Ovary (tissue), 3 donors: ENCODE measurements at regions not wholly inside any gene's neighbourhood (a gene's known extent, or its start where the extent isn't known, plus 50 kb on each side); places are given as distances from the start of the nearest gene placed in this dataset.

Source experiments
- EP300 ChIP-seq: sonication (generic); formaldehyde crosslinking; IDR thresholded peaks from one replicate; pipeline ENCODE4 v1.6.1; 2017; ENCODE audit warnings: antibody characterized with exemption
- TF ChIP-seq, protein P1 (sequence below), 3 donors: fragments of 450-650 bp in 2 of 3; fragments of 200-600 bp in 1 of 3; IDR thresholded peaks; one replicate each; pipeline versions ENCODE4 v1.5.1 to v1.8.0; 2016 to 2022; ENCODE audit warnings: antibody characterized with exemption in 3 of 3, mild to moderate bottlenecking in 1 of 3
- donor health status: DM: no; HTN: no; CAD: no.

DNA sequence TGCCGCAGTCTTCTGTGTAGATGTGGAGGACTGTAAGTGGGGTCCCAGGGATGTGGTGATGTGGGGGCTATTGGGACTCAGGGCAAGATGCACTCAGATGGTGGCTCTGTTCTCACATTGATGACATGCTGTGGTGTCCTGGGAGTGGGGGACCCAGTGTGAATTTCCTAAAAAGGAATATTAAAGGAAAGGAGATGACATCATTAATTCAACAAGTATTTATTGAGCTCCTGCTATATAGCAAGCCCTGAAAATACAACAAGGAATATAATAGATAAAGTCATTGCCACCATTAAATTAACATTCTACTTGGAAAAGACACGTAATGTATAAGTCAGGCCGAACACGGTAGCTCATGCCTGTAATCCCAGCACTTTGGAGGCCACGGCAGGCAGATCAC, 61.9 kb upstream of the MNX1 start:
- TF ChIP-seq, protein P1, sequence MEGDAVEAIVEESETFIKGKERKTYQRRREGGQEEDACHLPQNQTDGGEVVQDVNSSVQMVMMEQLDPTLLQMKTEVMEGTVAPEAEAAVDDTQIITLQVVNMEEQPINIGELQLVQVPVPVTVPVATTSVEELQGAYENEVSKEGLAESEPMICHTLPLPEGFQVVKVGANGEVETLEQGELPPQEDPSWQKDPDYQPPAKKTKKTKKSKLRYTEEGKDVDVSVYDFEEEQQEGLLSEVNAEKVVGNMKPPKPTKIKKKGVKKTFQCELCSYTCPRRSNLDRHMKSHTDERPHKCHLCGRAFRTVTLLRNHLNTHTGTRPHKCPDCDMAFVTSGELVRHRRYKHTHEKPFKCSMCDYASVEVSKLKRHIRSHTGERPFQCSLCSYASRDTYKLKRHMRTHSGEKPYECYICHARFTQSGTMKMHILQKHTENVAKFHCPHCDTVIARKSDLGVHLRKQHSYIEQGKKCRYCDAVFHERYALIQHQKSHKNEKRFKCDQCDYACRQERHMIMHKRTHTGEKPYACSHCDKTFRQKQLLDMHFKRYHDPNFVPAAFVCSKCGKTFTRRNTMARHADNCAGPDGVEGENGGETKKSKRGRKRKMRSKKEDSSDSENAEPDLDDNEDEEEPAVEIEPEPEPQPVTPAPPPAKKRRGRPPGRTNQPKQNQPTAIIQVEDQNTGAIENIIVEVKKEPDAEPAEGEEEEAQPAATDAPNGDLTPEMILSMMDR (IDR thresholded peaks at IDR 0.05): no peak
- TF ChIP-seq EP300: no peak
